GM23338 (cell line): ENCODE measurements at regions not wholly inside any gene's neighbourhood (a gene's known extent, or its start where the extent isn't known, plus 50 kb on each side); places are given as distances from the start of the nearest gene placed in this dataset.

ENCODE experiments used
- ATAC-seq: fragments of 200-7000 bp; cut with Tn5 transposase; 3 replicates; pipeline ENCODE4 v1.9.1; 2020
- DNase-seq: peaks from one replicate; pipeline ENCODE4 v3.0.0-alpha.2; 2015; ENCODE audit warnings: low spot score
- H2AFZ ChIP-seq: fragments of 200-600 bp; sonication (generic); 2 replicates; pipeline ENCODE4 v1.8.0; 2016; ENCODE audit warnings: antibody characterized with exemption, mild to moderate bottlenecking, moderate library complexity
- H3F3A ChIP-seq: fragments of 200-600 bp; sonication (generic); replicated peaks from 2 replicates; pipeline ENCODE4 v1.8.0; 2017; ENCODE audit warnings: antibody characterized with exemption, mixed run types, low read depth
- H3K27ac ChIP-seq: fragments of 200-600 bp; sonication (generic); 2 replicates; pipeline ENCODE4 v1.6.1; 2016; ENCODE audit warnings: low read depth
- H3K27me3 ChIP-seq: fragments of 200-600 bp; sonication (generic); 2 replicates; pipeline ENCODE4 v1.8.0; 2016; ENCODE audit warnings: mild to moderate bottlenecking, mixed run types, moderate library complexity; ENCODE audit not compliant: insufficient read depth
- H3K36me3 ChIP-seq: fragments of 200-600 bp; sonication (generic); 2 replicates; pipeline ENCODE4 v1.8.0; 2016; ENCODE audit warnings: mild to moderate bottlenecking; ENCODE audit not compliant: insufficient read depth
- H3K4me1 ChIP-seq: fragments of 200-600 bp; sonication (generic); 2 replicates; pipeline ENCODE4 v1.8.0; 2016; ENCODE audit warnings: mild to moderate bottlenecking, moderate library complexity; ENCODE audit not compliant: insufficient read depth
- H3K4me2 ChIP-seq: fragments of 200-600 bp; sonication (generic); 2 replicates; pipeline ENCODE4 v1.7.1; 2017; ENCODE audit warnings: mixed run types
- H3K4me3 ChIP-seq: fragments of 200-600 bp; sonication (generic); 2 replicates; pipeline ENCODE4 v1.6.1; 2016; ENCODE audit warnings: mixed run types
- H3K79me2 ChIP-seq: fragments of 200-600 bp; sonication (generic); replicated peaks from 2 replicates; pipeline ENCODE4 v1.8.0; 2017; ENCODE audit warnings: mild to moderate bottlenecking; ENCODE audit not compliant: insufficient read depth
- H3K9me2 ChIP-seq: fragments of 200-600 bp; sonication (generic); 2 replicates; pipeline ENCODE4 v1.8.0; 2017; ENCODE audit not compliant: insufficient read depth
- H4K20me1 ChIP-seq: fragments of 200-600 bp; sonication (generic); replicated peaks from 2 replicates; pipeline ENCODE4 v1.8.0; 2017; ENCODE audit warnings: mild to moderate bottlenecking; ENCODE audit not compliant: insufficient read depth
- H3K27ac Mint-ChIP-seq: 2 replicates; pipeline ENCODE4 v1.8.0; 2020; ENCODE audit warnings: inconsistent platforms, mild to moderate bottlenecking, moderate library complexity, mixed read lengths
- H3K27me3 Mint-ChIP-seq: 3 replicates; pipeline ENCODE4 v1.8.0; 2022; ENCODE audit warnings: low read depth, mild to moderate bottlenecking, moderate library complexity, mixed read lengths, inconsistent platforms; ENCODE audit not compliant: insufficient read depth, poor library complexity
- H3K36me3 Mint-ChIP-seq: 3 replicates; pipeline ENCODE4 v1.8.0; 2021; ENCODE audit warnings: low read depth, mild to moderate bottlenecking, inconsistent platforms, moderate library complexity, mixed read lengths
- H3K4me1 Mint-ChIP-seq: 3 replicates; pipeline ENCODE4 v1.8.0; 2020; ENCODE audit warnings: mild to moderate bottlenecking, inconsistent platforms, mixed read lengths
- H3K4me3 Mint-ChIP-seq: 3 replicates; pipeline ENCODE4 v1.8.0; 2021; ENCODE audit warnings: moderate library complexity, mild to moderate bottlenecking, inconsistent platforms, mixed read lengths
- H3K9me3 Mint-ChIP-seq: 3 replicates; pipeline ENCODE4 v1.8.0; 2020; ENCODE audit warnings: moderate library complexity, mild to moderate bottlenecking, inconsistent platforms, mixed read lengths
- CTCF ChIP-seq, 2 experiments: fragments of 200-600 bp in 1 of 2; sonication (generic) in 1 of 2; conservative IDR thresholded peaks; 2 replicates each; pipeline versions ENCODE4 v1.5.1 to v1.6.1; 2016 to 2017; ENCODE audit warnings: antibody characterized with exemption in 2 of 2, low read depth in 2 of 2, mild to moderate bottlenecking in 2 of 2, moderate library complexity in 1 of 2
- EZH2phosphoT487 ChIP-seq: fragments of 200-600 bp; sonication (generic); IDR thresholded peaks from one replicate; pipeline ENCODE4 v1.8.1; 2018; ENCODE audit warnings: antibody characterized with exemption; ENCODE audit not compliant: unreplicated experiment
- NANOG ChIP-seq: IDR thresholded peaks from 2 replicates; pipeline ENCODE4 v1.6.1; 2016; ENCODE audit warnings: antibody characterized with exemption, borderline replicate concordance
- STAT1 ChIP-seq: IDR thresholded peaks from one replicate; pipeline ENCODE4 v1.6.1; 2016; ENCODE audit warnings: antibody characterized with exemption; ENCODE audit not compliant: unreplicated experiment
- ZNF114 ChIP-seq: fragments of 250-450 bp; sonication (Bioruptor Pico); IDR thresholded peaks from 2 replicates; pipeline ENCODE4 v1.5.0; 2020; ENCODE audit warnings: mild to moderate bottlenecking, moderate library complexity
- ZNF331 ChIP-seq: fragments of 250-450 bp; sonication (Bioruptor Pico); IDR thresholded peaks from 2 replicates; pipeline ENCODE4 v1.5.0; 2020; ENCODE audit warnings: low read depth, mild to moderate bottlenecking, moderate library complexity
- ZNF462 ChIP-seq: fragments of 250-450 bp; sonication (Bioruptor Pico); IDR thresholded peaks from 2 replicates; pipeline ENCODE4 v1.5.0; 2020; ENCODE audit warnings: mild to moderate bottlenecking, moderate library complexity
- TF ChIP-seq, protein P1 (sequence below): IDR thresholded peaks from 2 replicates; pipeline ENCODE4 v1.6.1; 2016; ENCODE audit warnings: antibody characterized with exemption
- TF ChIP-seq, protein P2 (sequence below): IDR thresholded peaks from one replicate; pipeline ENCODE4 v1.6.1; 2018; ENCODE audit warnings: antibody characterized with exemption; ENCODE audit not compliant: unreplicated experiment

DNA sequence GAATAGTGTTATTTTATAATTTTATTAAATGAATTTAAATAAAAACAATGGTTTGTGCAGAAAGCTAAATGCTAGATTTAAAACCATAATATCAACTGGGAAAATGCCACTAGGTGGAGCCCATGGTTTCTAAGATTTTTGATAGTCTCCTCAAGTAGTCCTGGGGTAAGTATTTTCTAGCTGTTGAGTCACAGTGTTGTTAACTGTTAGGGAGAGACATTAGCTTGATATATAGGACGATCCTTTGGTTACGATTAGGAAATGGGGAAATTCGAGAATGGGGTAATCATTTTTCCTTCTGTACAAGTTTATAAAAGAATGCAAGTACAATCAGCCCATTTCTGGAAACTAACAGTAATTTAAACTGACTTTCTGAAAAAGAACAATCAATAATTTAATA lies 378.4 kb downstream of the ANKRD50 start:
- Histone ChIP-seq H3K4me2 (no peak overlapping the region), H3K36me3 (no peaks in the 10 kb centered on the region), H3F3A (no peaks in the 10 kb centered on the region), H3K27ac (no peak overlapping the region), H2AFZ (no peak overlapping the region), H3K9me2 (no peaks in the 10 kb centered on the region), H4K20me1 (no peaks in the 10 kb centered on the region), H3K79me2 (no peaks in the 10 kb centered on the region), H3K4me3 (no peak overlapping the region), H3K4me1 (no peaks in the 10 kb centered on the region), H3K27me3 (no peaks in the 10 kb centered on the region)
- no peaks in the 10 kb centered on the region for H3K36me3 Mint-ChIP-seq
- TF ChIP-seq, protein P1, sequence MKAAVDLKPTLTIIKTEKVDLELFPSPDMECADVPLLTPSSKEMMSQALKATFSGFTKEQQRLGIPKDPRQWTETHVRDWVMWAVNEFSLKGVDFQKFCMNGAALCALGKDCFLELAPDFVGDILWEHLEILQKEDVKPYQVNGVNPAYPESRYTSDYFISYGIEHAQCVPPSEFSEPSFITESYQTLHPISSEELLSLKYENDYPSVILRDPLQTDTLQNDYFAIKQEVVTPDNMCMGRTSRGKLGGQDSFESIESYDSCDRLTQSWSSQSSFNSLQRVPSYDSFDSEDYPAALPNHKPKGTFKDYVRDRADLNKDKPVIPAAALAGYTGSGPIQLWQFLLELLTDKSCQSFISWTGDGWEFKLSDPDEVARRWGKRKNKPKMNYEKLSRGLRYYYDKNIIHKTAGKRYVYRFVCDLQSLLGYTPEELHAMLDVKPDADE: no peak
- TF ChIP-seq, protein P2, sequence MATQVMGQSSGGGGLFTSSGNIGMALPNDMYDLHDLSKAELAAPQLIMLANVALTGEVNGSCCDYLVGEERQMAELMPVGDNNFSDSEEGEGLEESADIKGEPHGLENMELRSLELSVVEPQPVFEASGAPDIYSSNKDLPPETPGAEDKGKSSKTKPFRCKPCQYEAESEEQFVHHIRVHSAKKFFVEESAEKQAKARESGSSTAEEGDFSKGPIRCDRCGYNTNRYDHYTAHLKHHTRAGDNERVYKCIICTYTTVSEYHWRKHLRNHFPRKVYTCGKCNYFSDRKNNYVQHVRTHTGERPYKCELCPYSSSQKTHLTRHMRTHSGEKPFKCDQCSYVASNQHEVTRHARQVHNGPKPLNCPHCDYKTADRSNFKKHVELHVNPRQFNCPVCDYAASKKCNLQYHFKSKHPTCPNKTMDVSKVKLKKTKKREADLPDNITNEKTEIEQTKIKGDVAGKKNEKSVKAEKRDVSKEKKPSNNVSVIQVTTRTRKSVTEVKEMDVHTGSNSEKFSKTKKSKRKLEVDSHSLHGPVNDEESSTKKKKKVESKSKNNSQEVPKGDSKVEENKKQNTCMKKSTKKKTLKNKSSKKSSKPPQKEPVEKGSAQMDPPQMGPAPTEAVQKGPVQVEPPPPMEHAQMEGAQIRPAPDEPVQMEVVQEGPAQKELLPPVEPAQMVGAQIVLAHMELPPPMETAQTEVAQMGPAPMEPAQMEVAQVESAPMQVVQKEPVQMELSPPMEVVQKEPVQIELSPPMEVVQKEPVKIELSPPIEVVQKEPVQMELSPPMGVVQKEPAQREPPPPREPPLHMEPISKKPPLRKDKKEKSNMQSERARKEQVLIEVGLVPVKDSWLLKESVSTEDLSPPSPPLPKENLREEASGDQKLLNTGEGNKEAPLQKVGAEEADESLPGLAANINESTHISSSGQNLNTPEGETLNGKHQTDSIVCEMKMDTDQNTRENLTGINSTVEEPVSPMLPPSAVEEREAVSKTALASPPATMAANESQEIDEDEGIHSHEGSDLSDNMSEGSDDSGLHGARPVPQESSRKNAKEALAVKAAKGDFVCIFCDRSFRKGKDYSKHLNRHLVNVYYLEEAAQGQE: no peak
- TF ChIP-seq STAT1: no peak
- TF ChIP-seq CTCF (conservative IDR thresholded peaks at IDR 0.05; ENCODE audit: low read depth in 2 of 2): peak; percentile 61 to 71
- no peak for TF ChIP-seq ZNF114 (CRISPR knock-in tag)
- no peak for TF ChIP-seq ZNF462
- TF ChIP-seq ZNF331 (CRISPR knock-in tag): no peak
- TF ChIP-seq NANOG: no peak
- no peak for TF ChIP-seq EZH2phosphoT487
- no peak overlapping the region for H3K4me3 Mint-ChIP-seq
- H3K9me3 Mint-ChIP-seq: no peaks in the 10 kb centered on the region
- peak; percentile 82 for DNase-seq
- no peak overlapping the region for H3K27ac Mint-ChIP-seq
- peak; percentile 83 for ATAC-seq
- H3K27me3 Mint-ChIP-seq: peaks cover 2% of the 10 kb centered on the region
- peaks cover 2% of the 10 kb centered on the region; the same call in 1 of the 3 replicates for H3K4me1 Mint-ChIP-seq
